Effector memory CD4-positive, alpha-beta T cell (primary cell): ENCODE measurements at regions not wholly inside any gene's neighbourhood (a gene's known extent, or its start where the extent isn't known, plus 50 kb on each side); places are given as distances from the start of the nearest gene placed in this dataset.

Experiments used
- DNase-seq, 3 donors: peaks; one replicate each; pipeline ENCODE4 v3.0.0-alpha.2; 2020
- H3K27ac ChIP-seq: 2 replicates; pipeline ENCODE4 v1.7.0; 2013; ENCODE audit warnings: mild to moderate bottlenecking, low read length, moderate library complexity; ENCODE audit not compliant: insufficient read depth, poor library complexity, severe bottlenecking
- H3K27me3 ChIP-seq: replicated peaks from 2 replicates; pipeline ENCODE4 v1.7.0; 2013; ENCODE audit warnings: mild to moderate bottlenecking, low read length; ENCODE audit not compliant: insufficient read depth, control insufficient read depth, poor library complexity, severe bottlenecking
- H3K36me3 ChIP-seq: 2 replicates; pipeline ENCODE4 v1.7.0; 2013; ENCODE audit warnings: mild to moderate bottlenecking, low read length, moderate library complexity; ENCODE audit not compliant: control insufficient read depth, insufficient read depth
- H3K4me1 ChIP-seq: 2 replicates; pipeline ENCODE4 v1.7.0; 2013; ENCODE audit warnings: low read length, mild to moderate bottlenecking; ENCODE audit not compliant: control insufficient read depth, insufficient read depth, poor library complexity, severe bottlenecking
- H3K4me3 ChIP-seq: 2 replicates; pipeline ENCODE4 v1.7.0; 2013; ENCODE audit warnings: low read length, low read depth, mild to moderate bottlenecking; ENCODE audit not compliant: insufficient read depth, poor library complexity, severe bottlenecking
- H3K9me3 ChIP-seq: 2 replicates; pipeline ENCODE4 v1.7.0; 2013; ENCODE audit warnings: mild to moderate bottlenecking, low read length, moderate library complexity; ENCODE audit not compliant: control insufficient read depth

- H3K4me3 ChIP-seq = no peak overlapping the region
- H3K27ac ChIP-seq = no peak overlapping the region
- no peaks in the 10 kb centered on the region for H3K36me3 ChIP-seq
- no peaks in the 10 kb centered on the region for H3K4me1 ChIP-seq
- no peak for DNase-seq
- no peaks in the 10 kb centered on the region for H3K27me3 ChIP-seq
- H3K9me3 ChIP-seq = no peaks in the 10 kb centered on the region
Measured at GRCh38 chr6:147834084-147834776, 325.7 kb downstream of the SAMD5 start.

GRCh38 chr6:147837540-147837939 lies 329.1 kb downstream of the SAMD5 start:
- Histone ChIP-seq H3K4me3 (no peak overlapping the region), H3K36me3 (no peaks in the 10 kb centered on the region), H3K27me3 (no peaks in the 10 kb centered on the region), H3K9me3 (no peaks in the 10 kb centered on the region), H3K27ac (no peak overlapping the region), H3K4me1 (no peaks in the 10 kb centered on the region)
- DNase-seq = no peak

- Histone ChIP-seq H3K4me1 (no peaks in the 10 kb centered on the region), H3K36me3 (no peaks in the 10 kb centered on the region), H3K27ac (no peak overlapping the region), H3K9me3 (no peaks in the 10 kb centered on the region), H3K4me3 (no peak overlapping the region), H3K27me3 (no peaks in the 10 kb centered on the region)
- no peak for DNase-seq
Measured at GRCh38 chr6:147839708-147840610, 331.5 kb downstream of the SAMD5 start.

GRCh38 chr6:147841547-147842148 lies 333.2 kb downstream of the SAMD5 start:
- Histone ChIP-seq H3K4me3 (no peak overlapping the region), H3K27me3 (no peaks in the 10 kb centered on the region), H3K27ac (no peak overlapping the region), H3K36me3 (no peaks in the 10 kb centered on the region), H3K9me3 (no peaks in the 10 kb centered on the region), H3K4me1 (no peaks in the 10 kb centered on the region)
- no peak for DNase-seq

- Histone ChIP-seq H3K9me3 (no peaks in the 10 kb centered on the region), H3K27ac (no peak overlapping the region)
Measured at GRCh38 chr6:147849401-147850330, 341.2 kb downstream of the SAMD5 start.

GRCh38 chr6:147852772-147853171 lies 344.3 kb downstream of the SAMD5 start:
- Histone ChIP-seq H3K4me1 (no peaks in the 10 kb centered on the region), H3K4me3 (no peak overlapping the region), H3K27me3 (no peaks in the 10 kb centered on the region), H3K27ac (no peak overlapping the region), H3K9me3 (no peaks in the 10 kb centered on the region), H3K36me3 (no peaks in the 10 kb centered on the region)
- no peak for DNase-seq

More at GRCh38 chr6:147849401-147850330, 341.2 kb downstream of the SAMD5 start:
- H3K4me3 ChIP-seq = no peak overlapping the region
- H3K36me3 ChIP-seq = no peaks in the 10 kb centered on the region
- no peak for DNase-seq
- H3K27me3 ChIP-seq = no peaks in the 10 kb centered on the region
- H3K4me1 ChIP-seq = no peaks in the 10 kb centered on the region

GRCh38 chr6:147853574-147853973 lies 345.1 kb downstream of the SAMD5 start:
- Histone ChIP-seq H3K4me3 (no peak overlapping the region), H3K4me1 (no peaks in the 10 kb centered on the region), H3K27me3 (no peaks in the 10 kb centered on the region), H3K36me3 (no peaks in the 10 kb centered on the region), H3K27ac (no peak overlapping the region), H3K9me3 (no peaks in the 10 kb centered on the region)
- no peak for DNase-seq

GRCh38 chr6:147855803-147856482 lies 347.5 kb downstream of the SAMD5 start:
- no peaks in the 10 kb centered on the region for H3K27me3 ChIP-seq
- no peaks in the 10 kb centered on the region for H3K9me3 ChIP-seq
- no peak overlapping the region for H3K27ac ChIP-seq
- DNase-seq = no peak
- no peaks in the 10 kb centered on the region for H3K36me3 ChIP-seq
- no peaks in the 10 kb centered on the region for H3K4me1 ChIP-seq
- H3K4me3 ChIP-seq = no peak overlapping the region

GRCh38 chr6:147856687-147857086 lies 348.2 kb downstream of the SAMD5 start:
- Histone ChIP-seq H3K36me3 (no peaks in the 10 kb centered on the region), H3K27ac (no peak overlapping the region), H3K9me3 (no peaks in the 10 kb centered on the region), H3K4me3 (no peak overlapping the region), H3K4me1 (no peaks in the 10 kb centered on the region), H3K27me3 (no peaks in the 10 kb centered on the region)
- no peak for DNase-seq
